Keratinocyte (primary cell): ENCODE measurements at regions not wholly inside any gene's neighbourhood (a gene's known extent, or its start where the extent isn't known, plus 50 kb on each side); places are given as distances from the start of the nearest gene placed in this dataset.

ENCODE experiments used
- CTCF ChIP-seq, 3 experiments: IDR thresholded peaks in 1 of 3; conservative IDR thresholded peaks in 1 of 3; optimal IDR thresholded peaks in 1 of 3; 2 replicates in 2 of 3; 3 replicates in 1 of 3; pipeline versions ENCODE3 to v1.5.1; 2011; ENCODE audit warnings: low read length in 3 of 3, mild to moderate bottlenecking in 3 of 3, moderate library complexity in 2 of 3, control low read depth in 1 of 3, inconsistent platforms in 1 of 3; ENCODE audit not compliant: insufficient read depth in 2 of 3; ENCODE audit errors: extremely low read depth in 1 of 3
- EZH2 ChIP-seq: IDR thresholded peaks from one replicate; pipeline ENCODE4 v1.6.1; 2012; ENCODE audit warnings: inconsistent platforms, mild to moderate bottlenecking, low read length, moderate library complexity

DNA sequence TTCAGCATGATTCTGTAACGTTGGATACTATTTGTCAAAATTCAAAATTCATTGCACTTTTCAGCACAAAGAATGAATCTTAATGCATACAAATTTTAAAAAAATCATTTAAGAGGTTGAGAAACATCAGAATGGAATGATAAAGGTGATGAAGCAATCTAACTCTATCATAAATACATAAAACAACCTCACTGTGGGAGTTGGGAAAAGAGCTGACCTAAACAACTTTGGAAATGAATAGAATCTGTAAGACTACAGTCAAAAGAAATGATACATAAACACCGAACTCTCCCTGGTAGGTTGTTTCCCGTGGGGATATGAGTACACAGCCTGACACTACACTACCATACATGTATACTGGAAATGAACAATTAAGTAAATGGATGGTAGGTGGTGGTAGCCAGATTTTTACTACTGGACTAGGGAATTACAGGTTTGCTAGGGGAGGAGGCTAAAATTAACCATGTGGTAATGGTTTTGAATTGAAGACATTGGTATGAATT, 64.9 kb upstream of the PARP11 start:
- TF ChIP-seq CTCF (optimal IDR thresholded peaks at IDR 0.05 in 1 of 3, IDR thresholded peaks at IDR 0.05 in 1 of 3, conservative IDR thresholded peaks at IDR 0.05 in 1 of 3; ENCODE audit: extremely low read depth in 1 of 3, insufficient read depth in 2 of 3, low read length in 3 of 3) (no peak), EZH2 (no peak)
